ENCODE measurements at regions not wholly inside any gene's neighbourhood (a gene's known extent, or its start where the extent isn't known, plus 50 kb on each side); places are given as distances from the start of the nearest gene placed in this dataset.

GRCh38 chr9:113818391-113818790 lies 57.7 kb upstream of the ZNF618 start:
- TF ChIP-seq YY1 (IDR thresholded peaks at IDR 0.05; ENCODE audit: low read depth) (no peak), CTCF (IDR thresholded peaks at IDR 0.05) (no peak), POLR2AphosphoS5 (IDR thresholded peaks at IDR 0.05; ENCODE audit: low read depth, low read length) (no peak), RFX5 (IDR thresholded peaks at IDR 0.05; ENCODE audit: low read length) (no peak), USF1 (IDR thresholded peaks at IDR 0.05; ENCODE audit: borderline replicate concordance, low read depth) (no peak), EP300 (IDR thresholded peaks at IDR 0.05; ENCODE audit: borderline replicate concordance in 1 of 2, low read depth in 1 of 2, low read length in 1 of 2) (no peak), ZBTB33 (IDR thresholded peaks at IDR 0.05; ENCODE audit: borderline replicate concordance, low read depth) (no peak), REST (IDR thresholded peaks at IDR 0.05; ENCODE audit: low read depth, low read length) (no peak), SMC3 (IDR thresholded peaks at IDR 0.05; ENCODE audit: low read depth, low read length) (no peak), PBX3 (IDR thresholded peaks at IDR 0.05) (no peak), TAF1 (IDR thresholded peaks at IDR 0.05; ENCODE audit: borderline replicate concordance, low read depth, low read length) (no peak), MAX (IDR thresholded peaks at IDR 0.05; ENCODE audit: low read depth) (no peak), EZH2phosphoT487 (IDR thresholded peaks at IDR 0.05; ENCODE audit: borderline replicate concordance, low read depth) (no peak)
